GM23338 (cell line): ENCODE measurements at regions not wholly inside any gene's neighbourhood (a gene's known extent, or its start where the extent isn't known, plus 50 kb on each side); places are given as distances from the start of the nearest gene placed in this dataset.

Source experiments
- ATAC-seq: fragments of 200-7000 bp; cut with Tn5 transposase; 3 replicates; pipeline ENCODE4 v1.9.1; 2020
- DNase-seq: peaks from one replicate; pipeline ENCODE4 v3.0.0-alpha.2; 2015; ENCODE audit warnings: low spot score
- H2AFZ ChIP-seq: fragments of 200-600 bp; sonication (generic); 2 replicates; pipeline ENCODE4 v1.8.0; 2016; ENCODE audit warnings: antibody characterized with exemption, mild to moderate bottlenecking, moderate library complexity
- H3F3A ChIP-seq: fragments of 200-600 bp; sonication (generic); replicated peaks from 2 replicates; pipeline ENCODE4 v1.8.0; 2017; ENCODE audit warnings: antibody characterized with exemption, mixed run types, low read depth
- H3K27ac ChIP-seq: fragments of 200-600 bp; sonication (generic); 2 replicates; pipeline ENCODE4 v1.6.1; 2016; ENCODE audit warnings: low read depth
- H3K27me3 ChIP-seq: fragments of 200-600 bp; sonication (generic); 2 replicates; pipeline ENCODE4 v1.8.0; 2016; ENCODE audit warnings: mild to moderate bottlenecking, mixed run types, moderate library complexity; ENCODE audit not compliant: insufficient read depth
- H3K36me3 ChIP-seq: fragments of 200-600 bp; sonication (generic); 2 replicates; pipeline ENCODE4 v1.8.0; 2016; ENCODE audit warnings: mild to moderate bottlenecking; ENCODE audit not compliant: insufficient read depth
- H3K4me1 ChIP-seq: fragments of 200-600 bp; sonication (generic); 2 replicates; pipeline ENCODE4 v1.8.0; 2016; ENCODE audit warnings: mild to moderate bottlenecking, moderate library complexity; ENCODE audit not compliant: insufficient read depth
- H3K4me2 ChIP-seq: fragments of 200-600 bp; sonication (generic); 2 replicates; pipeline ENCODE4 v1.7.1; 2017; ENCODE audit warnings: mixed run types
- H3K4me3 ChIP-seq: fragments of 200-600 bp; sonication (generic); 2 replicates; pipeline ENCODE4 v1.6.1; 2016; ENCODE audit warnings: mixed run types
- H3K79me2 ChIP-seq: fragments of 200-600 bp; sonication (generic); replicated peaks from 2 replicates; pipeline ENCODE4 v1.8.0; 2017; ENCODE audit warnings: mild to moderate bottlenecking; ENCODE audit not compliant: insufficient read depth
- H3K9me2 ChIP-seq: fragments of 200-600 bp; sonication (generic); 2 replicates; pipeline ENCODE4 v1.8.0; 2017; ENCODE audit not compliant: insufficient read depth
- H4K20me1 ChIP-seq: fragments of 200-600 bp; sonication (generic); replicated peaks from 2 replicates; pipeline ENCODE4 v1.8.0; 2017; ENCODE audit warnings: mild to moderate bottlenecking; ENCODE audit not compliant: insufficient read depth
- H3K27ac Mint-ChIP-seq: 2 replicates; pipeline ENCODE4 v1.8.0; 2020; ENCODE audit warnings: inconsistent platforms, mild to moderate bottlenecking, moderate library complexity, mixed read lengths
- H3K27me3 Mint-ChIP-seq: 3 replicates; pipeline ENCODE4 v1.8.0; 2022; ENCODE audit warnings: low read depth, mild to moderate bottlenecking, moderate library complexity, mixed read lengths, inconsistent platforms; ENCODE audit not compliant: insufficient read depth, poor library complexity
- H3K36me3 Mint-ChIP-seq: 3 replicates; pipeline ENCODE4 v1.8.0; 2021; ENCODE audit warnings: low read depth, mild to moderate bottlenecking, inconsistent platforms, moderate library complexity, mixed read lengths
- H3K4me1 Mint-ChIP-seq: 3 replicates; pipeline ENCODE4 v1.8.0; 2020; ENCODE audit warnings: mild to moderate bottlenecking, inconsistent platforms, mixed read lengths
- H3K4me3 Mint-ChIP-seq: 3 replicates; pipeline ENCODE4 v1.8.0; 2021; ENCODE audit warnings: moderate library complexity, mild to moderate bottlenecking, inconsistent platforms, mixed read lengths
- H3K9me3 Mint-ChIP-seq: 3 replicates; pipeline ENCODE4 v1.8.0; 2020; ENCODE audit warnings: moderate library complexity, mild to moderate bottlenecking, inconsistent platforms, mixed read lengths
- CREB1 ChIP-seq: fragments of 250-450 bp; sonication (Bioruptor Pico); IDR thresholded peaks from 2 replicates; pipeline ENCODE4 v1.5.0; 2020; ENCODE audit warnings: low read depth, mild to moderate bottlenecking, moderate library complexity
- CTCF ChIP-seq, 2 experiments: fragments of 200-600 bp in 1 of 2; sonication (generic) in 1 of 2; conservative IDR thresholded peaks; 2 replicates each; pipeline versions ENCODE4 v1.5.1 to v1.6.1; 2016 to 2017; ENCODE audit warnings: antibody characterized with exemption in 2 of 2, low read depth in 2 of 2, mild to moderate bottlenecking in 2 of 2, moderate library complexity in 1 of 2
- EZH2 ChIP-seq: fragments of 200-600 bp; sonication (generic); IDR thresholded peaks from one replicate; pipeline ENCODE4 v1.8.0; 2017; ENCODE audit warnings: antibody characterized with exemption, mild to moderate bottlenecking, low read depth; ENCODE audit not compliant: unreplicated experiment
- EZH2phosphoT487 ChIP-seq: fragments of 200-600 bp; sonication (generic); IDR thresholded peaks from one replicate; pipeline ENCODE4 v1.8.1; 2018; ENCODE audit warnings: antibody characterized with exemption; ENCODE audit not compliant: unreplicated experiment
- NANOG ChIP-seq: IDR thresholded peaks from 2 replicates; pipeline ENCODE4 v1.6.1; 2016; ENCODE audit warnings: antibody characterized with exemption, borderline replicate concordance
- POLR2AphosphoS5 ChIP-seq: IDR thresholded peaks from 2 replicates; pipeline ENCODE4 v1.6.1; 2016; ENCODE audit warnings: antibody characterized with exemption, low read depth
- REST ChIP-seq: IDR thresholded peaks from one replicate; pipeline ENCODE4 v1.6.1; 2018; ENCODE audit warnings: antibody characterized with exemption; ENCODE audit not compliant: unreplicated experiment
- STAT1 ChIP-seq: IDR thresholded peaks from one replicate; pipeline ENCODE4 v1.6.1; 2016; ENCODE audit warnings: antibody characterized with exemption; ENCODE audit not compliant: unreplicated experiment
- ZNF114 ChIP-seq: fragments of 250-450 bp; sonication (Bioruptor Pico); IDR thresholded peaks from 2 replicates; pipeline ENCODE4 v1.5.0; 2020; ENCODE audit warnings: mild to moderate bottlenecking, moderate library complexity
- ZNF331 ChIP-seq: fragments of 250-450 bp; sonication (Bioruptor Pico); IDR thresholded peaks from 2 replicates; pipeline ENCODE4 v1.5.0; 2020; ENCODE audit warnings: low read depth, mild to moderate bottlenecking, moderate library complexity
- ZNF462 ChIP-seq: fragments of 250-450 bp; sonication (Bioruptor Pico); IDR thresholded peaks from 2 replicates; pipeline ENCODE4 v1.5.0; 2020; ENCODE audit warnings: mild to moderate bottlenecking, moderate library complexity

GRCh38 chr5:120396186-120396585, 67.9 kb upstream of the PRR16 start:
- no peak overlapping the region for H3K4me2 ChIP-seq
- no peaks in the 10 kb centered on the region for H4K20me1 ChIP-seq
- H3K36me3 ChIP-seq, result no peaks in the 10 kb centered on the region
- Mint-ChIP-seq H3K4me3 (no peak overlapping the region), H3K36me3 (peaks cover 16% of the 10 kb centered on the region), H3K4me1 (no peaks in the 10 kb centered on the region), H3K9me3 (peaks cover 22% of the 10 kb centered on the region), H3K27ac (no peak overlapping the region), H3K27me3 (no peaks in the 10 kb centered on the region)
- no peak overlapping the region for H3K4me3 ChIP-seq
- H3F3A ChIP-seq, result no peaks in the 10 kb centered on the region
- no peaks in the 10 kb centered on the region for H3K4me1 ChIP-seq
- DNase-seq (no peak), ATAC-seq (no peak)
- no peak overlapping the region for H3K27ac ChIP-seq
- no peaks in the 10 kb centered on the region for H3K9me2 ChIP-seq
- TF ChIP-seq NANOG (no peak), CREB1 (no peak), POLR2AphosphoS5 (no peak), ZNF114 (CRISPR knock-in tag) (no peak), REST (no peak), ZNF331 (CRISPR knock-in tag) (no peak), CTCF (conservative IDR thresholded peaks at IDR 0.05; ENCODE audit: low read depth in 2 of 2) (no peak)
- no peaks in the 10 kb centered on the region for H3K27me3 ChIP-seq
- no peak overlapping the region for H2AFZ ChIP-seq
- no peaks in the 10 kb centered on the region for H3K79me2 ChIP-seq

- Histone ChIP-seq H3F3A (no peaks in the 10 kb centered on the region), H3K36me3 (no peaks in the 10 kb centered on the region), H3K27me3 (no peaks in the 10 kb centered on the region), H3K4me2 (no peak overlapping the region), H3K9me2 (no peaks in the 10 kb centered on the region), H3K4me1 (no peaks in the 10 kb centered on the region), H3K27ac (no peak overlapping the region), H3K4me3 (no peak overlapping the region), H2AFZ (no peak overlapping the region), H4K20me1 (no peaks in the 10 kb centered on the region), H3K79me2 (no peaks in the 10 kb centered on the region)
- Mint-ChIP-seq H3K27ac (no peak overlapping the region), H3K27me3 (peaks cover 1% of the 10 kb centered on the region), H3K4me1 (no peaks in the 10 kb centered on the region), H3K4me3 (no peak overlapping the region), H3K36me3 (peaks cover 16% of the 10 kb centered on the region), H3K9me3 (peaks cover 22% of the 10 kb centered on the region)
- ATAC-seq, result no peak
- no peak for DNase-seq
- TF ChIP-seq STAT1 (no peak), EZH2 (no peak), EZH2phosphoT487 (no peak), ZNF462 (no peak), POLR2AphosphoS5 (no peak)
Measured at GRCh38 chr5:120400356-120400755, 63.7 kb upstream of the PRR16 start.
